HFFc6 (cell line): ENCODE measurements at regions not wholly inside any gene's neighbourhood (a gene's known extent, or its start where the extent isn't known, plus 50 kb on each side); places are given as distances from the start of the nearest gene placed in this dataset.

Source experiments
- DNase-seq: peaks from one replicate; pipeline ENCODE4 v3.0.0-alpha.2; 2018
- H3K27ac Mint-ChIP-seq: 2 replicates; pipeline ENCODE4 v1.8.0; 2020; ENCODE audit warnings: mild to moderate bottlenecking, mixed read lengths
- H3K27me3 Mint-ChIP-seq: 2 replicates; pipeline ENCODE4 v1.8.0; 2021; ENCODE audit warnings: mild to moderate bottlenecking, moderate library complexity, mixed read lengths; ENCODE audit not compliant: insufficient read depth
- H3K36me3 Mint-ChIP-seq: 2 replicates; pipeline ENCODE4 v1.8.0; 2021; ENCODE audit warnings: low read depth, mixed read lengths
- H3K4me1 Mint-ChIP-seq: 2 replicates; pipeline ENCODE4 v1.8.0; 2020; ENCODE audit warnings: low read depth, mixed read lengths
- H3K4me3 Mint-ChIP-seq: 2 replicates; pipeline ENCODE4 v1.8.0; 2020; ENCODE audit warnings: mild to moderate bottlenecking, moderate library complexity, mixed read lengths
- H3K9me3 Mint-ChIP-seq: 2 replicates; pipeline ENCODE4 v1.8.0; 2020; ENCODE audit warnings: mild to moderate bottlenecking, mixed read lengths
- TF ChIP-seq, protein P1 (sequence below): fragments of 200-600 bp; sonication (generic); IDR thresholded peaks from 2 replicates; pipeline ENCODE4 v1.5.0; 2021; ENCODE audit warnings: antibody characterized with exemption, mild to moderate bottlenecking

GRCh38 chr7:13159003-13159402, 471.6 kb downstream of the ARL4A start:
- TF ChIP-seq, protein P1, sequence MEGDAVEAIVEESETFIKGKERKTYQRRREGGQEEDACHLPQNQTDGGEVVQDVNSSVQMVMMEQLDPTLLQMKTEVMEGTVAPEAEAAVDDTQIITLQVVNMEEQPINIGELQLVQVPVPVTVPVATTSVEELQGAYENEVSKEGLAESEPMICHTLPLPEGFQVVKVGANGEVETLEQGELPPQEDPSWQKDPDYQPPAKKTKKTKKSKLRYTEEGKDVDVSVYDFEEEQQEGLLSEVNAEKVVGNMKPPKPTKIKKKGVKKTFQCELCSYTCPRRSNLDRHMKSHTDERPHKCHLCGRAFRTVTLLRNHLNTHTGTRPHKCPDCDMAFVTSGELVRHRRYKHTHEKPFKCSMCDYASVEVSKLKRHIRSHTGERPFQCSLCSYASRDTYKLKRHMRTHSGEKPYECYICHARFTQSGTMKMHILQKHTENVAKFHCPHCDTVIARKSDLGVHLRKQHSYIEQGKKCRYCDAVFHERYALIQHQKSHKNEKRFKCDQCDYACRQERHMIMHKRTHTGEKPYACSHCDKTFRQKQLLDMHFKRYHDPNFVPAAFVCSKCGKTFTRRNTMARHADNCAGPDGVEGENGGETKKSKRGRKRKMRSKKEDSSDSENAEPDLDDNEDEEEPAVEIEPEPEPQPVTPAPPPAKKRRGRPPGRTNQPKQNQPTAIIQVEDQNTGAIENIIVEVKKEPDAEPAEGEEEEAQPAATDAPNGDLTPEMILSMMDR: no peak
- Mint-ChIP-seq H3K27ac (no peak overlapping the region), H3K4me3 (no peak overlapping the region), H3K4me1 (no peaks in the 10 kb centered on the region), H3K36me3 (no peaks in the 10 kb centered on the region), H3K9me3 (no peaks in the 10 kb centered on the region), H3K27me3 (no peaks in the 10 kb centered on the region)
- DNase-seq: no peak

- TF ChIP-seq, protein P1: no peak
- H3K4me1 Mint-ChIP-seq: no peaks in the 10 kb centered on the region
- no peak overlapping the region for H3K27ac Mint-ChIP-seq
- no peak overlapping the region for H3K4me3 Mint-ChIP-seq
- H3K36me3 Mint-ChIP-seq: no peaks in the 10 kb centered on the region
- no peak for DNase-seq
- H3K27me3 Mint-ChIP-seq: no peaks in the 10 kb centered on the region
- H3K9me3 Mint-ChIP-seq: no peaks in the 10 kb centered on the region
Measured at GRCh38 chr7:13159467-13160184, 472.2 kb downstream of the ARL4A start.

DNA sequence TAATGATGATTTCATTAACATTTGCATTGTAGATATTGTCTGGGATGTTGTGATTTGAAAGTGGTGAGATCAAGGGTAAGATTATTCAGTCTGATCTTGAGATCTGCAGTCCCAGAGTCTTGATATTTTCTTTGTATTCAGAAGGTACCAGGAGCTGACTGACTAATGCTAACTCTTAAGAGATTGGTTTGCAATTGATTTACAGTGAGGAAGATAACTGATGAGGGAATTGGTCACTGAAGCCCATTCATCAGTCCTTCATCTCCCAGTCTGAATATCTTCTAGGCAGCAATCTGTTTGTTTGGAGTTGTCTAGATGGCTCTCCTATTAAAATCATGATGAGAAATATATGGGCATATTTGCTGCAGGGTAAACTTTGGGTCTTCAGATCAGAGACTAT, 473.7 kb downstream of the ARL4A start:
- Mint-ChIP-seq H3K4me1 (no peaks in the 10 kb centered on the region), H3K27me3 (no peaks in the 10 kb centered on the region), H3K4me3 (no peak overlapping the region), H3K36me3 (no peaks in the 10 kb centered on the region), H3K27ac (no peak overlapping the region), H3K9me3 (no peaks in the 10 kb centered on the region)
- TF ChIP-seq, protein P1: no peak
- DNase-seq: no peak

GRCh38 chr7:13165854-13166253, 478.4 kb downstream of the ARL4A start:
- Mint-ChIP-seq H3K27me3 (no peaks in the 10 kb centered on the region), H3K4me1 (no peaks in the 10 kb centered on the region), H3K27ac (no peak overlapping the region), H3K36me3 (no peaks in the 10 kb centered on the region), H3K9me3 (no peaks in the 10 kb centered on the region), H3K4me3 (no peak overlapping the region)
- DNase-seq: no peak
- TF ChIP-seq, protein P1: no peak

- Mint-ChIP-seq H3K27me3 (no peaks in the 10 kb centered on the region), H3K4me1 (no peaks in the 10 kb centered on the region), H3K27ac (no peak overlapping the region), H3K36me3 (no peaks in the 10 kb centered on the region), H3K9me3 (no peaks in the 10 kb centered on the region), H3K4me3 (no peak overlapping the region)
- no peak for DNase-seq
- TF ChIP-seq, protein P1: no peak
Measured at GRCh38 chr7:13166801-13167200, 479.4 kb downstream of the ARL4A start.

- DNase-seq: no peak
- Mint-ChIP-seq H3K9me3 (no peaks in the 10 kb centered on the region), H3K27me3 (no peaks in the 10 kb centered on the region), H3K27ac (no peak overlapping the region), H3K36me3 (no peaks in the 10 kb centered on the region), H3K4me3 (no peak overlapping the region), H3K4me1 (no peaks in the 10 kb centered on the region)
- TF ChIP-seq, protein P1: no peak
Measured at GRCh38 chr7:13169356-13169755, 481.9 kb downstream of the ARL4A start.
